NCI-H748 (cell line): ENCODE measurements at regions not wholly inside any gene's neighbourhood (a gene's known extent, or its start where the extent isn't known, plus 50 kb on each side); places are given as distances from the start of the nearest gene placed in this dataset.
A peak's percentile ranks its signal among the peaks of the same experiment; 100 is the strongest.

Source experiments
- DNase-seq: peaks from one replicate; lab custom pipeline; 2025; ENCODE audit not compliant: unreplicated experiment; lab: John Stamatoyannopoulos, UW

- DNase-seq, result no peak
Measured at GRCh38 chr2:138104071-138104470, 139.8 kb downstream of the HNMT start.

DNA sequence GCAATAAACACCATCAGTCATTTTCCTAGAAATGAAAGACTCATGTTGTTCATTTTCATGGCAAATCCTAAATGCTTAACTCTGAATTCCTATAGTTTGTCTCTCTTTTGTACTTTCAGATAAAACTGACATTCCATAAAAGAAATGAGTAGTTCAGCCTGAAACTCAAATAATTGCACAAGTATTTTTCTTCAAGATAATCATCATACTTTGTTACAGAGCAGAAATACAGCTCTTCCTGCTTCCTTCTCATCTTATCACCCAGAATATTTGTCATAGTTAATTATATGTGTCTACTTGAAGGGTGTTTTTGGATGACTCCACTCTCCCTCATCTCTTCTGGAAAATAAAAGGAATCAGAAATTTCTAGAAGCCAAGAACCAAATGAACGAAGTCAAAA is 141.1 kb downstream of the HNMT start:
- DNase-seq, result no peak

DNA sequence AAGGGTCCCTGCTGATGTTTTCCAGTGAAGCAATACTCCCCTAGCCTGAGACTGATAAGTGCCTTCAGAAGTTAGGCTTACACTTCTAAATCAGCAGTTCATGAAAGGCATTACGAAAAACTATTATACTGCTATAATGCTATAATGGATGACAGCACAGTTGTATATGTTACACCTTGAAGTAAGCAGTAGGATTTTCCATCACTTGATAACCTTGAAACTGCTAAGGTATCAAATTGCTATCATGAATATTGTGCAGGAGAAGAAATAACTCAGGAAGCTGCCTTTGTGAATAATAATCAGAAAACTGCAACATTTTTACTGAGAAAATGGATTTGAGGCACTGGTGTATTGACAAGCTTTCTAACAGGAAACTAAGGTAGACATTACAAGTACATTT is 142.3 kb downstream of the HNMT start:
- no peak for DNase-seq

GRCh38 chr2:138107288-138107687 is 143.0 kb downstream of the HNMT start:
- no peak for DNase-seq

DNA sequence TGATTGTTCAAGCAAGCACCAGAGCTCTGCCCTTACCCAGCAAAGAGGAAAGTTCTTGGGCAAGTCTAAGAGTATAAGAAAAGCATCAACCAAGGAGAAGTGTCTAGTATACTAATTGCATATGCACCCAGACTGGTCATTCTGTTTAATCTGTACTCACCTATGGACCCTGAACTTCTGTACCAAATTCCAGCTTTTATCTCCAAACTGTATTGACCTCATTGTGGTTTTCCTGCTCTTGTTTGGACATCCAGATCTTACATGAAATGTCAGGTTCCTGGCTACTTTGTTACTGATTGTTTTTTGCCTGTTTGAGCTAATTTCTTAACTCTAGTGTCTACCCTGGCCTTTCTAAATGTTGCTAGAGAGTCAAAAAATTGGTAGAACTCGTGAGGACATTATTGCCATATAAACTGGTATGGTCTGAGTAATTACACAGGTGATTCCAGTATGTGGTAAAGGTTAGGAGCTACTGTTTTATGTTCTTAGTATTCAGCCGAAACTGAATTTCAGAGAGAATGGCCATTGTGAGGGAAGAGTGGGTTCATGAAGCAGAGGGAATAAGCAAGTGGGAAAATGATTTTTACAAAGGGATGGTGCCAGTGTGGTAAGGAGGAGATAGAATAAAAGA is 146.3 kb downstream of the HNMT start:
- DNase-seq, result no peak

- no peak for DNase-seq
Measured at GRCh38 chr2:138112536-138112935, 148.3 kb downstream of the HNMT start.

- DNase-seq, result no peak
Measured at GRCh38 chr2:138113871-138114525, 149.7 kb downstream of the HNMT start.

- no peak for DNase-seq
Measured at GRCh38 chr2:138115666-138116065, 151.4 kb downstream of the HNMT start.

DNA sequence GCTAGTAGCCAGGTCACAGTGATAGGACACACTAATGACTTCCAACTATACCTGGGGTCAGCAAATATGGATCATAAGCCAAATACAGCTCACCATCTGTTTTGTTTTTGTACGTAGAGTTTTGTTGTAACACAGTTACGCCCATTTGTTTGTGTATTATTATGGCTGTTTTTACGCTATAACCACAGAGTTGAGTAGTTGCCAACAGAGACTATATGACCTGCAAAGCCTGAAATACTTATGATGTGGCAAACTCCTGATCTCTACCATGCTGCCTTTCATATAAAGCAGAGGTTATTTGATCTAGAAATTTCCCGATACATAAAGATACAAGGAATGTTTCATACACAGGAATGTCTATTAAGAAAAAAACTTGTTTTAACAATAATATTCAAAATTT is 152.2 kb downstream of the HNMT start:
- no peak for DNase-seq

- DNase-seq, result peak; percentile 91
Measured at GRCh38 chr2:138121666-138122661, 157.7 kb downstream of the HNMT start.

DNA sequence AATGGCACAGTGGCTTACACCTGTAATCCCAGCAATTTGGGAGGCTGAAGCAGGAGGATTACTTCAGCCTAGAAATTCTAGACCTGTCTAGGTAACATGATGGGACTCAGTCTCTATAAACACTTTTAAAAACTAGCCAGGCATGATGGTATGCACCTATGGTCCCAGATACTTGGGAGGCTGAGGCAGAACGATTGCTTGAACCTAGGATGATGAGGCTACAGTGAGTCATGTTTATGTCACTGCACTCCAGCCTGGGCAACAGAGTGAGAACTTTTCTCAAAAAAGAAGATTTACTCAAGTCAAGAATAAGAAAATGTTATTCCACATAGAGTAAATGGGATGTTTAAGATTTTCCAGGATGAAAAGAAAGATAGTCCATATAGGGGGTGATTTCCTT is 158.6 kb downstream of the HNMT start:
- no peak for DNase-seq

DNA sequence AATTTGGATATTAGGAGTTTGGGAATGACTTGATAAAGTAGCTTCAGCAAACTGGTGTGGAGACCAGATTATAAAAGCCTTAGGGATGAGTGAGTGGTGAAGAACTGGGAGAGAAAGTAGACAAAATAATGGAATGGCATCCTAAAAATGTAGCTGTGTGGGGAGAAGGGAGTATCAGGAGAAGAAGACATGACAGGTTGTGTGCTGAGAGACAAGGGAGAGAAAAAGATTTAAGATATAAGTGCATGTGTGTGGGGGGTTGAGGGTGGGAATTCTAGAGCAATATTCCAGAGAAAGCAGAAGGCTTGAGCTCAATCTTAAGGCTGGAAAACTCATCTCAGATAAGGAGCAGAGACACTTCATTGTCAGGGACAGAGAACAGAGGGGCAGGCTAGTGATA is 159.5 kb downstream of the HNMT start:
- DNase-seq, result no peak

GRCh38 chr2:138124521-138124920 is 160.2 kb downstream of the HNMT start:
- no peak for DNase-seq

GRCh38 chr2:138125306-138126288 is 161.3 kb downstream of the HNMT start:
- no peak for DNase-seq

- DNase-seq, result no peak
Measured at GRCh38 chr2:138132108-138132507, 167.8 kb downstream of the HNMT start.

GRCh38 chr2:138137949-138138348 is 173.7 kb downstream of the HNMT start:
- DNase-seq, result no peak

DNA sequence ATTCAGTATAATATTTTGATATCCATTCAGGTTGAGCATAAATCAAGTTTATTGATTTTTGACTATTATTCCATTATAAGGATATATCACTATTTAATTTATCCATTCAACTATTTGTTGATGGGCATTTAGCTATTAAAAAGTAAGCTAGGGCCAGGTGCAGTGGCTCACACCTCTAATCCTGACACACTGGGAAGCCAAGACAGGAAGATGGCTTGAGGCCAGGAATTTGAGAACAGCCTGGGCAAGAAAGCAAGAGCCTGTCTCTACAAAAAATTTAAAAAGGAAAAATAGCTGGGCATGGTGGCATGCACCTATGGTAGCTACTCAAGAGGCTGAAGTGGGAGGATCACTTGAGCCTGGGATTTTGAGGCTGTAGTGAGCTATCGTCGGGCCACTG is 183.5 kb downstream of the HNMT start:
- DNase-seq, result no peak

DNA sequence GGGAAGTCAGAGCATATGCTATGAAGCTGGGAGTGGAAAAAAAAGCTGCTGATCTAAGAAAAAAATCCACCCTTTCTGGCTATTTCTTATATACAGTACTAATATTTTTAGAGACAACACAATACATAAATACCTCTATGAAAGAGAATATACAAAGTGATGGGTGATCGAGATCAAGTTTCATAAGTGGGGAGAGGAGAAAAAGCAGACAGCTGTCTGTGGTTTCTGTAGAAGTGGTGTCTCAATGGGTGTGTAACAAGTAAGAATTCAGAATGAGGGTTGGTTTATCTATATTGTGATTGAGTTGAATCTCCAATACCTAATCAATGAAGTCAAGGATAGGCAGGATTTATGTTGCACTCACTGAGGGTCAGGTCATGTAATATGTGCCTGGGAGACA is 191.0 kb downstream of the HNMT start:
- no peak for DNase-seq

- no peak for DNase-seq
Measured at GRCh38 chr2:138157372-138157771, 193.1 kb downstream of the HNMT start.

DNA sequence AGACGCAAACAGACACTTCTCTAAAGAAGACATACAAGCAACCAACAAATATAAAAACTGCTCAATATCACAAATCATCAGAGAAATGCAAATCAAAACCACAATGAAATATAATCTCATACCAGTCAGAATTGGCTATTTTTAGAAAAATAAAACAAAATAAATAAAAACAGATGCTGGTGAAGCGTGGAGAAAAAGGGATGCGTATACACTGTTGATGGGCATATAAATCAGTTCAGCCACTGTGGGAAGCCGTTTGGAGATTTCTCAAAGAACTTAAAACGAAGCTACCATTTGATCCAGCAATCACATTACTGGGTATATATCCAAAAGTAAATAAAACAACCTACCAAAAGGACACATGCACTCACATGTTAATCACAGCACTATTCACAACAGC is 206.2 kb downstream of the HNMT start:
- no peak for DNase-seq

DNA sequence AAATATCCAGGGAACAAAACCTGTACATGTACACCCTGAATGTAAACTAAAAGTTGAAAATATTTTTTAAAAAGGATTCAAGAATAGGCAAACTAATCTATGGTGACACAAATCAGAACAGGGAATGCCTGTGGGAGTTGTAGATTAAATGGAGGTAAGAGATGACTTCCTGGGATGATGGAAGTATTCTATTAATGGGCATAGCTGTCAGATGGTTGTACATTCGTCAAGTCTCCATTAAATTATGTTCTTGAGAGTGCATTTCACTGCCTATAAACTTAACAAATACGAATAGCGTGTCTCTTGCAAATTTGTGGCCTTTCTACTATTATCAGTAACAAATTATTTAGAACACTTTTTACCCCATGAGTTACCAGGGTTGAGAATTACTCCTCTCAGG is 207.0 kb downstream of the HNMT start:
- no peak for DNase-seq
